ENCODE measurements at regions not wholly inside any gene's neighbourhood (a gene's known extent, or its start where the extent isn't known, plus 50 kb on each side); places are given as distances from the start of the nearest gene placed in this dataset.

DNA sequence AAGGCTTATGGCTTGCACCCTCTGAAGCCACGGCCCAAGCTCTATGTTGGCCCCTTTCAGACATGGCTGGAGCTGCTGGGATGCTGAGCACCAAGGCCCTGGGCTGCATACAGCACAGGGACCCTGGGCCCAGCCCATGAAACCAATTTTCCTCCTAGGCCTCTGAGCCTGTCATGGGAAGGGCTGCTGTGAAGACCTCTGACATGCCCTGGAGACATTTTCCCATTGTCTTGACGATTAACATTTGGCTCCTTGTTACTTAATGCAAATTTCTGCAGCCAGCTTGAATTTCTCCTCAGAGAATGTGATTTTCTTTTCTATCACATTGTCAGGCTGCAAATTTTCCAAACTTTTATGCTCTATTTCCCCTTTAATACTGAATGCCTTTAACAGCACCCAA lies 844.7 kb downstream of the PCDH18 start:
- DNase-seq: no peak

DNA sequence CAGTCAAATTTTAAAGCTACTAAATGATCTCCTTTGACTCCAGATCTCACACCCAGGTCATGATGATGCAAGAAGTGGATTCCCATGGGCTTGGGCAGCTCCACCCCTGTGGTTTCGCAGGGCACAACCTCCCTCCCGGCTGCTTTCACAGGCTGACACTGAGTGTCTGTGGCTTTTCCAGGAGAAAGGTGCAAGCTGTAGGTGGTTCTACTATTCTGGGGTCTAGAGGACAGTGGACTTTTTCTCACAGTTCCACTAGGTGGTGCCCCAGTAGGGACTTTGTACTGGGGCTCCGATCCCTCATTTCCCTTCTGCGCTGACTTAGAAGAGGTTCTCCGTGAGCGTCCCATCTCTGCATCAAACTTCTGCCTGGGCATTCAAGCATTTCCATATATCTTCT lies 845.2 kb downstream of the PCDH18 start:
- peak in 1 of 51 donors; percentile 1 for DNase-seq

DNA sequence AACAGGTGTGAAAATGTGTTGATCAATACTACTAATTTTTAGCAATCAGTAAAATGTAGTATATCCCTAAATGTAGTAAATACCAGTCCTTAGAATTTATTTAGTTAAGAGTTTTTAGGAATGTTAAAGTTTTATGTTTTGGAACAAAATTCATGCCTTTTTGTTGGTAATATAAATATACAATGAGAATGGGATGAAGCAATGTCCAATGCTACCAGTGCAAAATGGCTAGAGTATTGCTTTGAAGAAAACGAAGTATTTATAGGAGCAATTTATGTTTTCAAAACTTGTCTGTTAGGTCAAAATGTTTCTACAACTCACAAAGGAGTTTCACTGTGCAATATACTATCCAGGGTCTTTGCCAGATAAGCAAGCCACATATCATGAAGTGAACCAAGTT lies 851.5 kb downstream of the PCDH18 start:
- no peak for DNase-seq

DNA sequence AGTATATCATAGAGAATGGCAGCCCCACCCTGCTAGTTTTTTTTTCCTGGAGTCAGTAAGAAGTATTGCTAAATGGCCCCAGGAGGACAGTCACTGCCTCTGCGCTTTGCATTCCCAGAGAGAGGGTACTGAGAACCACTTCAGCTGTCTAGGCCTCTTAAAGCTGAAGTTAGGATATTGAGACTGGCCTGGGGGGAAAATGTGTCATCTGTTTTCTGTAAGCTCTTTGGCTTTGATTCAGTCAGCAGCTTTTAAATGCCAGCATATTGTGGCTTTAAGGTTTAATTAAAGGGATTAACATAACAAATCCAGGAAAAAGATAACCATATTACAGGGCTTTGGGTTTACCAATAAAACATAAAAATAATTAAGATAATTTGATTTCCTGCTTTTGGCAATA lies 852.0 kb downstream of the PCDH18 start:
- DNase-seq: no peak

DNA sequence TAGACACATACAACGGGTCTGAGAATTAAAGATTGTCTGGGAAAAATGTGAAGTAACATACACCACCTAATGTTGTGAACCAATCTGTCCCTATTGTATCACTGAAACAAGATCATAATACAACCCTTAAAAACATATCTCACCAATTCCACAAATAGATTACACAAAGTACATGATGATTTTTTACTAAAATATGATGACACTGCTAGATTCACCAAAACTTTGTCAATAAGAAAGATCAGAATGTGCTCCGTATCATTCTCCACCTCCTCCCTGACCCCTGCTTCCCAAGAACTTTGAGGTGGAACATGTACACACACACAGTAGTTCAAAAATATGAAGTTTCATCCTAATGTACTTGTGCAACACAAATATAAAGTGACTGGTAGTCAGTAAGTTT lies 862.0 kb downstream of the PCDH18 start:
- no peak for DNase-seq

DNA sequence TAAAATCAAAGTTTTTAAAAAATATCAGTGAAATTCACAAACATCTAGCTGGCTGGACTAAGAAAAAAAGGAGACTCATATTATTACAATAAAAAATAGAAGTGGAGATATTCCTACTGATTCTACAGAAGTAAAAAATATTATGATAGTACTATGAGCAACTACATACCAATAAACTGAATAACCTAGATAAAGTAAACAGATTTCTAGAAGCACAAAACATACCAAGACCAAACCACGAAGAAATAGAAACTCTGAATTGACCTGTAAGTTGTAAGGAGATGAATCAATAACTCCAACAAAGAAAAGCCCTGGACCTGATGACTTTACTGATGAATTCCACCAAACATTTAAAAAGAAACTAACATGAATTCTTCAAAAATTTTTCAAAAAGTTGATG lies 867.3 kb downstream of the PCDH18 start:
- DNase-seq: no peak

DNA sequence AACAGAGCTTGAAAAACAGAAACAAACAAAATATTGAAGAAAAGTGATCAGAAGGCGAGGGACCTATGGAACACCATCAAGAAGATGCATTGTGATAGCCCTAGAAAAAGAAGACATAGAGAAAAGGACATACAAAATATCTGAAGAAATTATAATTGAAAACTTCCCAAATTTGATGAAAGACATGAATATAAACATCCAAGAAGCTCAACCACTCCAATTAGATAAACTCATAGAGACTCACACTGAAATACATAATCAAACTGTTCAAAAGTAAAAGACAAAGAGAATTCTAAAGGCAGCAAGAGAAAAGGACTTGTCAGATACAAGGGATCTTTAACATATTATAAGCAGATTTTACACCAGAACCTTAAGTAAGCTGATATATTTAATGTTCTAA lies 869.8 kb downstream of the PCDH18 start:
- no peak for DNase-seq

DNA sequence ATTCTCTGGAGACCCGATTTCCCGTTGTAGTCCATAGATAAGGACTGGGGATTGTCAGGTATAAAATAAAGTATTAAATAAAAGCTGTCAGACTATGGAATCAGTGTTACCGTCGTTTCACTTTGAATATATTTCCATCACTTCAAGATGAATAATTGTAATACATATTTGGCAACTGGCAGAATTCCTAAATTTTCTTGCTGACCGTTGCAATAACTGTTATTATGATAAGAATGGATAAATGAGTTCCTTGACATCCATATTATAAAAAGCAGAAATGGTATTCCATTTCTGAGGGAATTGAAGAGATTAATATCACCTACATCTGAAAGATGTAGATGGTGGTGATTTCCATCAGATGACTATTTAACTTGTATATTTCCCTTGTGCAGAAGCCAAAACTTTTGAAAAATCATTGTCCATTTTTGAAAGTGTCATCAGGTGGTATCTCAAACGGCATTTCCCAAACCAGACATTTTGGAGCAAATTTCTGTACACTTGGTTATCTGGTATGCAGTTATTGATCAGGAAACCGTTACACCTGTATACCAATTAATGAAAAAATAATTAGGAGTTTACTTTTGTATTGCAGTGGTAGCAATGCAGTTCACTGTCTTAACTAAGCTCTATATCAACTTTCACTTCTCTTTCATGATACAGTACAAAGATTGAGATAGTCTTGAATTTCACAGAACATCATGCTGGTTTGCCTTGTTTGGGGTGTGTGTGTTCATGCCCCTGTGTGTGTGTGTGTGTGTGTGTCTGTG lies 878.5 kb downstream of the PCDH18 start:
- DNase-seq: no peak

DNA sequence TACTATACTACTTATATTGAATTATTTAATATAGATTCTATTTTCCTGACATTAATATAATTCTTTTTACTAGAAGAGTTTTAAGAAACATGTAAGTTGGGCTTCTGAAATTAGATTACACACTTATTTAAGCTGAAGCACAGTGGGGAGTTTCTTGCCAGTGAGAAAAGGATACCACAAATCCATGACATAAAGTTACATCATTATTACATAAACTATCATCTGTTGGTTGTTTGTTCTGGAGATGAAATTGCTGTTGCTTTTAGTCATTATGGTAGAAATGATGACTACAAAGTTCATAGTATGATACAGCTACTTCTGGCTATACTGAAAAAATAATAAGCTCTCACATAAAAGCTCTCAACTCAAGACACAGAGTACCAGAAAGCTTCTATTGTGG lies 880.4 kb downstream of the PCDH18 start:
- no peak for DNase-seq

DNA sequence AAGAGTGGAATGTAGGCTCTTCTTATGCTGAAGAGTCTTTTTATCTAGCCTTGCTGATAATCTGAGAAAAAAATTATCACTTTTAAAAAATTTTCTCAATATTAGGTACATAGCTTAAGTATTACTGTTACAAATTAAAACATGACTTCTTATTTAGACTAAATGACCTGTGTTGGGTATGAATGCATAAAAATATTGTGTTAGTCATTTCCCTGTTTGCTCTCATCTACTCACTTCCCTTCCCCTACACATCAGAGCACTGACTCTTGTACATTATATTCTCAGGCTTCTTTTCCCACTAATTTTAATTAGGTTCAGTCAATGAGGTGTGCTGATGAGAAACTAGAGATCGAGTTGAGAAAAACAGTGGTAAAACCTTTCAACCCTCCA lies 881.0 kb downstream of the PCDH18 start:
- DNase-seq: no peak

DNA sequence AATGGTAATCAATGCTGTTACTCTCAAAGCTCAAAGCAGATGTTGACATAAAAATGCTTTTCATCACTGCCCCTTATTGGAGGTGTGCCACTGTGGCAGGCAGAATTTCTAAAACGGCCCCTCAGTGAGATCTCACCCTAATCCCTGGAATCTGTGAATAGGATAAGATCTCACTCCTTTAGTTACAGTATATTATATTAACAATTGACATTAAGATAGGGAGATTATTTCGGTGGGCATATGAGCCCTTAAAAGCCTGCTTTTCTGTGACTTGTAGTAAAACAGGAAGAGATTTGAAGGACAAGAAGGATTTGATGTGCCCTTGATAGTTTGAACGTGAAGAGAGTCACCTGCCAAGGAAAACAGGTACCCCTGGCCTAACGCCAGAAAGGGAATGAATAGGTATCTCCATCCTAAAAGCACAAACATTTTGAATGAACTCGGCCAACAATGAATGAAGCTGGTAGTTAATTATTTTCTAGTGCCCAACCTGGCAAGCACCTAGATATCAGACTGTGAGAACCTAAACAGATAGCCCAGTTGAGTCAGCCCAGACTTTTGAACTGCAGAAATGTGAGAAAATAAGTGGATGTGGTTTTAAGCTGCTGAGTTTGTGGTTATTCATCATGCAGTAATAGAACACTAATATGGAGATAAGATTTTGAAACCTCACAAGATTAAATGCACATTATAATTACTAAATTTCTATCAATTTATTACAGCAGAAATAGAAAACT lies 881.6 kb downstream of the PCDH18 start:
- DNase-seq: no peak

DNA sequence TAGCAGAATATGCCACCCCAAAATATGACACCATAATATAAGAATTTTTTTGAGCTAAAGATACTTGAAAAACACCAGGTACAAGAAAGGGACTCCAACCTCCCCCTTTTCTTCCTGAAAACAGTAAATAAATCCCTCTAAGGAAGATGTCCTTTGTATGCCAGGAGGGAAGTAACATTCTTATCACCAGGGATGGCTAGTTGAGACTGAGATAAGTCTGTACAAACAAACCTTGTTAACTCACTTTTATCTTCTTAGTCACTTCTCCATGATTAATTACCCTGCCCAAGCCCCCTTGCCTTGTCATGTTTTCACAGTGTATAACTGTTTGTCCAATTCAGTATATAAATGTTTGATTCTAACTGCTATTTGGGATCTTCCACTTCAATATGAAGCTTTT lies 888.0 kb downstream of the PCDH18 start:
- DNase-seq: no peak

DNA sequence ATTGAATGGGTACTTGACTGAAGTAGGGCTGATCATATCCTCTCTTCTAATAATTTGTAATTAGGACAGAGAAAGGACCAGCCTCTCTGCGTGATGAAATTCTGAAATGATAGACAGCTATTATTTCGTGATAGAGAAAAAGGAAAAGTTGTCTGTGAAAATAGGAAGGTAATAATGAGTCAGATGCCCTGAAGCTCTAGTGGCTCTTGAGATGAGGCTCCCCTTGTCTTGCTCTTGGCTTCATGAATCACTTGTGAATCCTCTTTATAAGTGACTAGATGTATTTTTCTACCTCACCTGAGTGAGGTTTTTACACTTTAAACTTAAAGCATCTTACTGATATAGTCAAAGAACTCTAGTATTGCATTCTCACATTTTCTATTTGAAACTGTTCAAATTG lies 888.9 kb downstream of the PCDH18 start:
- no peak for DNase-seq

DNA sequence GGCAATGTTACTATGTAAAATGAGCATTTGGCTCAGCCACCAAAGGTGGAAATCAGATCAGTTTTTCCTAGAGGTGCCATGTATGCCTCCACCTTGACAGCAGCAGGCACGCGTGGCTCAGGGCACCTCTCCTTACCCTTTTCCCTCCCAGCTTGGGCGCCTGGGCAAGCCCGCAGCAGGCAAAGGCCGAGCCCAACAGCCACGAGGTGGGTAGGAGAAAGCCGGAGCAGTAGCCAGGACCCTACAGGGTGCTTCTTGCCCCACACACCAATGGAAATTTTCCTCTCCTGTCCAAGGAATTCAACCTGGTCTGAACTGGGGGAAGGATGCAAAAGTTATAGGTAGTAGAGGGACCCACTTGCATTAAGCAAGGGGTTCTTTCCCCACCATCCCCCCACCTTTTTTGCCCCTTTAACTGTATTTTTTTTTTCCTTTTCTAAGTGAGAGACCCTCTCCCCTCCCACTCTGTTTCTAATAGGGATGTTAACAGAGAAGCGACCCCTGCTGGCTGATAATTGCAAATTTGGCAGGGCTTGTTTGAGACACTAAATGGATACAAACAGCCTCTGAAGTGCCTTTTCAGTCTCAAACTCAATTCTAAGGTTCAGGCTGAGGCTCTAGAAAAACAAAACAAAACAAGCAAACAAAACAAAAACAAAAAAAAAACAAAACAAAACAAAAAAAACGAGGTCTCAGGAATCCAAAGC lies 895.1 kb downstream of the PCDH18 start:
- DNase-seq: peak in 6 of 51 donors; percentile 0 to 9 (median 1)

DNA sequence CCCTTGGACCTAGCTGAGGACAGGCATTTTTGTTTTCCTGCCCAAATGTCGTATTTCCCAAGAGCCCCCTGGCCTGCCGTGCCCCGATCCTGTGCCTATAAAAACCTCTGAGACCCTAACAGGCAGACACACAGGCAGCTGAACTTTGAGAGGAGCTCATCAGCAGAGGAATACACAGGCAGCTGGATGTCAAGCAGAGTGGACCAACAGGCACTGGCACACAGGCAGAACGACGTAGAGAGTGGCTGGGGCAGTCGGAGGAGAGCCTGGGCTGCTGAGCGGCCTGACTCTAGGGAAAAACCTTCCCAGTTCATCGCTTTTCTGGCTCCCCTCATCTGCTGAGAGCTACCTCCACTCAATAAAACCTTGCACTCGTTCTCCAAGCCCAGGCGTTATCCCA lies 896.1 kb downstream of the PCDH18 start:
- DNase-seq: no peak

DNA sequence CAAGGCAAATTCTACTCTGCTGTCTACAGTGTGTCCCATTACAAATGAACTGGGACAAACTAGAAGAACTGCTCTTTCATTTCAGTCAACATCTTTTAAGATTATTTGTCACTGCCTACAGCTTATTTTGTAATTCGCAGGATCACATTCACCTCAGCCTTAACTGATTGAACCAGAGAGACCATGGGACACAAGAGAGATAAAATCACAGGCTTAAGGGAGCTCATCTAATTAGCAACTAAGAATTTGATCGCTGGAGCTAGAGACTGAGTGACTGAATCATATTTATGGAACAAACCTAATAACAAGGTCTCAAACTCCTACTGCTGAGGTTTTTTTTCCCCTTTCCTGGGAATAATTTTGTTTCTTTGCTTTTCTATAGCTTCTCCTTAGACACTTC lies 898.2 kb downstream of the PCDH18 start:
- DNase-seq: no peak

DNA sequence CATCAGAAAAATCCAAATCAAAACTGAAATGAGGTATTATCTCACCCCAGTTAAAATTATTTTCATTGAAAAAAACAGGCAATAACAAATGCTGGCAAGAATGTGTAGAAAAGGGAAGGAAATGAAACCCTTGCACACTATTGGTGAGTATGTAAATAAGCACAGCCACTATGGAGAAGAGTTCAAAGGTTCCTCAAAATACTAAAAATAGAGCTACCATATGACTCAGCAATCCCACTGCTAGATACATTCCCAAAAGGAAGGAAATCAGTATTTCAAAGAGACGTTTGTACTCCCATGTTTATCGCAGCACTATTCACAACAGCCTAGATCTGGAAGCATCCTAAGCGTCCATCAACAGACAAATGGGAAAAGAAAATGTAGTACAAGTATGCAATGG lies 932.4 kb downstream of the PCDH18 start:
- DNase-seq: no peak

DNA sequence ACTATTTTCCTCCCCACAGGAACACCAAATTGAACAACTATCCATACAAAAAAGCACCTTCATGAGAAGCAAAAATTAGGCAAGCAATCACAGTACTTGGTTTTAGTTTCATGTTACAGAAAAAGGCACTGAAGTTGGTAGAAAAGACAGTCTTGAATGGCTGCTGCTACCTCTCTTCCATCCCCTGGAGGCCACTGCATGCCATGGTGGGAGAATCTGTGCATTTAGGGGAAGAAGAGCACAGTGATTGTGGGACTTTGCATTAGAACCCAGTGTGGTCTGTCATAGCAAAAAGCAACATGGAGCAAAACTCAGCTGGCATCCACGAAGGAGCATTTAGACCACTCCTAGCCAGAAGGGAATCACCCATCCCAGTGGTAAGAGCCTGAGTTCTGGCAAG lies 941.9 kb downstream of the PCDH18 start:
- DNase-seq: no peak

DNA sequence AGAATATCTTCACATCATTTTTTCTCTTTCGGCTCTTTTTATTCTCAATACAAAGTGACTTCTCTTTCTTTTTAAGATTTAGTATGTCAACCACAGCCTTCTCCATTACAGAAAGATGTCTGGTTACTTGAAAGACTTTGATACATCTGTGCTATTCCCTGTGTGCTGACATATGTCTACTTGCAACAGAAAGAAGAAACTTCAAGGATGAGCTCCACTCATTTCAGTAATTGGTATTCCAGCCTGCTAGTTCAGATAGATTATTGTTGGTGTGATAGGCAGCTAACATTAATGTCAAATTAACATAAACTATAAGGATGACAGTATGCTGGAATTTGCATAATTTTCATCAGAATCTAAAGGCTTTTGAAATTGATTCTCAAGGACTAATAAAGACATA lies 948.7 kb downstream of the PCDH18 start:
- no peak for DNase-seq

DNA sequence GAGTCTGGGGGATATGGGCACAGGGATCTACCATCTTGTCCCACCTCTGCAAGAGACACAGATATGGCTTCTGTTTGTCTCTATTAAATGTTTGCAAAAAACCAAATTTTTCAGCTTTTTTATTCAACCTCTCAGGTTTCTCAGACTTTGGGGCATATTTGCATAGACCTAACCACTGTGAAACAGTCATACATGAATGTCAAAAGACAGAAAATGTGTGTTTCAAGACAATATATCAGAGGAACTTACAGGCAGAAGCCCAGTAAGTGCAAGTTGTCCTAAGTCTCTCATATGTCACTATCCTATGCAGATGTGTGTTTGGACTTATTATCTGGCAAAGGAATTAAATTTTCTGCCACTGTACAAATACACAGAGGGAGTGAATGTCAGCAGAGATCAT lies 951.2 kb downstream of the PCDH18 start:
- no peak for DNase-seq

DNA sequence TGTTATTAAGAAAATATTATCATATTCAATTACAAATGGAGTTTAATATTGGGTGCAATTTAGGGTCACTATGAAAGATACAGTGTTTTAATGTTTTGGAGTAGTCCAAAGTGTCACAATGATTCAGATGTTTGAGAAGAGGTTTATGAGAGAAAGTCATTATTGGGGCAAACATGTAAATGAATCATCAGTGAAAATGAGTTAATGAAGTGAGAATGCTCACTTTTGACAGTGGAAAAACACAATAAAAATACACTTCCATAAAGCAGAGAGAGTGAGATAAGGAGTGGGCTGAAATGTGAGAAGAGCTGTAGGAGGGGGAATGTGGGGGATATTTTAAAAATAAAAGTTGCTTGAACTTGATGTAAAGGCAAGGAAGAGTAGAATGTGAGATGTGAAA lies 957.1 kb downstream of the PCDH18 start:
- no peak for DNase-seq

DNA sequence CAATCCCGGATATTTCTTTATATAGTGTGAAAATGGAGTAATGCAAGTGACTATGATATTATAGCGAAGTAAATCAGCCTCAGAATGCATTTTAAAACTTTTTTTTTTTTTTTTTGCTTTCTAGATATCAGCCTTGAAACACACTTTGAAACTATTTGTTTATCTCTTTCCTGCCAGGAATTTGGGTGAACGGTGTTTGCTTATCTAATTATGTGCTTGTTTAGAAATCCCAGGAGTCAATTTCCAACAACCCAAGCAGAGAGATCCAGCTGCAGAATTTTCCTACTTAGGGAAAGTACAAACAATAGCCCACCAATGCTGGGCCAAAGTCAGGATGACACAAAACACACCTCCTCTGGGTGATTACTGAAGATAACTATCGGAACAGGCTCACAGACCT lies 958.8 kb downstream of the PCDH18 start:
- DNase-seq: no peak

DNA sequence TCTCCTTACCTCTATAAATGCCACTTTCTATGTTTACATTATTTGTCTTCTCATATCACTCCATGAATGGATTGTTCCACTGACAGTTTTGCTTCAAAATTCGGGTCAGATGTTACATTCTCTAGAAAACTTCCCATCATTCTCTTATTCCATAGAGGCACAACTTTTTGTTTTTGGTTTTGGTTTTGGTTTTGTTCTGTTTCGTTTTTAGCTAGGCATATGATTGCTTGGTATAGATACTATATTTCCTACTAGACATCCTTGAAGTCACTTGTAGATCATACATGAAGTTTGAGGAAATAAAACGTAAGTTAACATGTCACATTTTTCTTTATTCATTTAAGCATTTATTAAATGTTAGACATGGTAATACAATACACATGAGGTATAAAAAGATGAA lies 961.0 kb downstream of the PCDH18 start:
- DNase-seq: no peak
